ENCODE measurements at regions not wholly inside any gene's neighbourhood (a gene's known extent, or its start where the extent isn't known, plus 50 kb on each side); places are given as distances from the start of the nearest gene placed in this dataset.

- TF ChIP-seq CTCF (IDR thresholded peaks at IDR 0.05; ENCODE audit: poor library complexity, severe bottlenecking) (no peak), SMC3 (conservative IDR thresholded peaks at IDR 0.05; ENCODE audit: poor library complexity) (no peak), POLR2AphosphoS5 (IDR thresholded peaks at IDR 0.05) (no peak), MXI1 (conservative IDR thresholded peaks at IDR 0.05; ENCODE audit: poor library complexity, severe bottlenecking) (no peak), REST (IDR thresholded peaks at IDR 0.05; ENCODE audit: borderline replicate concordance) (no peak)
These were observed 419.4 kb downstream of the C4orf33 start for GRCh38 chr4:129515356-129515755.

Data from neural cell (in vitro differentiated cells).